ENCODE measurements at regions not wholly inside any gene's neighbourhood (a gene's known extent, or its start where the extent isn't known, plus 50 kb on each side); places are given as distances from the start of the nearest gene placed in this dataset.

- DNase-seq (ENCODE audit: low read depth): no peak
- TF ChIP-seq, protein P1, sequence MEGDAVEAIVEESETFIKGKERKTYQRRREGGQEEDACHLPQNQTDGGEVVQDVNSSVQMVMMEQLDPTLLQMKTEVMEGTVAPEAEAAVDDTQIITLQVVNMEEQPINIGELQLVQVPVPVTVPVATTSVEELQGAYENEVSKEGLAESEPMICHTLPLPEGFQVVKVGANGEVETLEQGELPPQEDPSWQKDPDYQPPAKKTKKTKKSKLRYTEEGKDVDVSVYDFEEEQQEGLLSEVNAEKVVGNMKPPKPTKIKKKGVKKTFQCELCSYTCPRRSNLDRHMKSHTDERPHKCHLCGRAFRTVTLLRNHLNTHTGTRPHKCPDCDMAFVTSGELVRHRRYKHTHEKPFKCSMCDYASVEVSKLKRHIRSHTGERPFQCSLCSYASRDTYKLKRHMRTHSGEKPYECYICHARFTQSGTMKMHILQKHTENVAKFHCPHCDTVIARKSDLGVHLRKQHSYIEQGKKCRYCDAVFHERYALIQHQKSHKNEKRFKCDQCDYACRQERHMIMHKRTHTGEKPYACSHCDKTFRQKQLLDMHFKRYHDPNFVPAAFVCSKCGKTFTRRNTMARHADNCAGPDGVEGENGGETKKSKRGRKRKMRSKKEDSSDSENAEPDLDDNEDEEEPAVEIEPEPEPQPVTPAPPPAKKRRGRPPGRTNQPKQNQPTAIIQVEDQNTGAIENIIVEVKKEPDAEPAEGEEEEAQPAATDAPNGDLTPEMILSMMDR (IDR thresholded peaks at IDR 0.05; ENCODE audit: control insufficient read depth, extremely low read depth, insufficient read depth): no peak
- H3K4me3 ChIP-seq (ENCODE audit: low read depth, low read length): no peak overlapping the region
Observed at GRCh38 chr13:106109391-106109791, 426.1 kb downstream of the EFNB2 start.

DNA sequence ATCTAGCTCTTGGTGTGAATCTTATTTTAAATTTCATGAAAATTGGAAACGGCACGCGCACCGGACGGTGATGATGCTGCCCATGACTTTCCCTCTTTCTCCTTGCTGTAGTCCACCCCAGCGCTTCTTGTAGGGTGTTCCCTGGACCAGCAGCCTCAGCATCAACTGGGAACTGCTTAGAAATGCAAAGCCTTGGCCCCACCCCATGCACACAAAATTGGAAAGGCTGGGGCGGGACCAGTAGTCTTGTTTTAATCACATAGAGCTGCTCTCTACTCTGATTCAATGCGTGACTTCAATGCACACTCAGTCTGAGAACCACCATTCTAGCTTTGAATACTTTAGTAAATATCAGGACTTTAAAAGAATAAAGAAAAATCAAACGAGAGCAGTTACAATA lies 427.1 kb downstream of the EFNB2 start:
- H3K4me3 ChIP-seq (ENCODE audit: low read depth, low read length): no peak overlapping the region
- DNase-seq (ENCODE audit: low read depth): no peak
- TF ChIP-seq, protein P1 (IDR thresholded peaks at IDR 0.05; ENCODE audit: control insufficient read depth, extremely low read depth, insufficient read depth): no peak

- TF ChIP-seq, protein P1 (IDR thresholded peaks at IDR 0.05; ENCODE audit: control insufficient read depth, extremely low read depth, insufficient read depth): no peak
- no peak overlapping the region for H3K4me3 ChIP-seq (ENCODE audit: low read depth, low read length)
- DNase-seq (ENCODE audit: low read depth): no peak
Observed at GRCh38 chr13:106107061-106107460, 428.4 kb downstream of the EFNB2 start.

DNA sequence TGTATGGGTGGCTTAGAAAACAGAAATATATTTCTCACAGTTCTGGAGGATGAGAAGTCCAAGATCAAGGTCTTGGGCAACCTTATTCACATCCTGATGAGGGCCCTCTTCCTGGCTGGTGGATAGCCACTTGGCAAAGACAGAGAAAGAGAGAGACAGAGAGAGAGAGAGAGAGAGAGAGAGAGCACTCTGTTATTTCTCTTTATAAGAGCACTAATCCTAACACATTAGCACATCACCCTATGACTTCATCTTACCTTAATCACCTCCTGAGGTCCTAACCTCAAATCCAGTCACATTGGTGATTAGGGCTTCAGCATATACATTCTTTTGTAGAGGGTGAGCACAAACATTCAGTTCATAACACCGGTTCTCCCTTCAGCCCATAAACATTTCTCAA lies 430.3 kb downstream of the EFNB2 start:
- H3K4me3 ChIP-seq (ENCODE audit: low read depth, low read length): no peak overlapping the region
- TF ChIP-seq, protein P1 (IDR thresholded peaks at IDR 0.05; ENCODE audit: control insufficient read depth, extremely low read depth, insufficient read depth): no peak
- DNase-seq (ENCODE audit: low read depth): no peak

DNA sequence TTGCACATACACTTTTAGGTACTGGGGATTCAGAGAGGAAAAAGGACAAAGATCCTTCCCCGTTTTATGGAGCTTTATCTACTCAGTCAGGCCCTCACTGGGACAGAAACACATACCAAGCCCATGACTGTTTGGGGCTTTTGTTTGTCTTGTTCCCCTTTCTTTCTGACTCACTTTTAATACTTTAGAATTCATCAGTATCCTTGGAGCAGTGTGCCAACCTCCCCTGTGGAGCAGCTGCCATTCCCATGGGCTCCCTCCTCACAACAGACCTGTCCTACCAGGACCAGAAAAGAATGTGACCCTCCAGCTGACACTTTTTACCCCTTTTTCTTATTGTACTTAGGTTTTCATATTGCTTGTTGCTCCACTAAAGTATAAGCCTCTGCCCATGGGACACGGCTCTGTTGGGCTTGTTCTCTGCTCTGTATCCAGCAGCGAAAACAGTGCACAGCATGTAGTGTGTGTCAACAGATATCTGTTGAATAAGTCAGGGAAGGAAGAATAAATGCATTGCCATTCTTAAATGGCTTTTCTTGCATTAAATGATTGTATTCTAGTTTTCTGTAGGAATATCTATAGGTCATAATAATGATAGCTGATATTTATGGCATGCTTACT lies 431.1 kb downstream of the EFNB2 start:
- H3K4me3 ChIP-seq (ENCODE audit: low read depth, low read length): no peak overlapping the region
- DNase-seq (ENCODE audit: low read depth): no peak
- TF ChIP-seq, protein P1 (IDR thresholded peaks at IDR 0.05; ENCODE audit: control insufficient read depth, extremely low read depth, insufficient read depth): no peak

- DNase-seq (ENCODE audit: low read depth): no peak
- TF ChIP-seq, protein P1 (IDR thresholded peaks at IDR 0.05; ENCODE audit: control insufficient read depth, extremely low read depth, insufficient read depth): no peak
- no peak overlapping the region for H3K4me3 ChIP-seq (ENCODE audit: low read depth, low read length)
Observed at GRCh38 chr13:106103779-106104178, 431.7 kb downstream of the EFNB2 start.

- TF ChIP-seq, protein P1 (IDR thresholded peaks at IDR 0.05; ENCODE audit: control insufficient read depth, extremely low read depth, insufficient read depth): no peak
- no peak for DNase-seq (ENCODE audit: low read depth)
- no peak overlapping the region for H3K4me3 ChIP-seq (ENCODE audit: low read depth, low read length)
Observed at GRCh38 chr13:106102786-106103185, 432.7 kb downstream of the EFNB2 start.

Measured in LNCaP clone FGC (cell line).